ENCODE measurements at regions not wholly inside any gene's neighbourhood (a gene's known extent, or its start where the extent isn't known, plus 50 kb on each side); places are given as distances from the start of the nearest gene placed in this dataset.

DNA sequence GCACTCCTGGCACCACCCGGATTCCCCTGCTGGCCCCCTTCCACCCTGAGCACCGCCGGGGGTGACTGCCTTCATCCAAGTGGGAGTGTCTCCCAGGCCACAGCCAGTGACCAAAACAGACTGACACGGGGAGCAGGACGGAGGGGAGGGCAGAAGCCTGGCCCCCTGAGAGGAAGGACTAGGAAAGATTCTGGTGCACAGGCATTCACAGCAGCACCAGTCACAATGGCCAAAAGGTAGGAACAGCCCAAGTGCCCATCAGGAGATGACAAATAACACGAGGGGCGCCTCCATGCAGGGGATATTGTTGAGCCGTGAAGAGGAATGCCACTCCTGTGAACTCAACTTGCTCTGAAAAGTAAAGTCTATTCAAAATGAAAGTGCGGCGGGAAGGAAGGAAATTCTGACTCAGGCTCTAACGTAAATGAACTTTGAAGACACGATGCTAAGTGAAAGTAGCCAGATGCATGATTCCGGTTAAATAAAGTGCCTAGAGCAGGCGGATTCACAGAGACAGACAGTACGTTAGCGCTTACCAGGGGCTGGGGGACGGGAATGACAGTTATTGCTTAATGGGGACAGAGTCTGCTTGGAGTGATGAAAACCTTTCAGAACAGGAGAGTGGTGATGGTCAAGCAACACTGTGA, 146.1 kb upstream of the NCOR2 start (continued):
- TF ChIP-seq, protein P1, sequence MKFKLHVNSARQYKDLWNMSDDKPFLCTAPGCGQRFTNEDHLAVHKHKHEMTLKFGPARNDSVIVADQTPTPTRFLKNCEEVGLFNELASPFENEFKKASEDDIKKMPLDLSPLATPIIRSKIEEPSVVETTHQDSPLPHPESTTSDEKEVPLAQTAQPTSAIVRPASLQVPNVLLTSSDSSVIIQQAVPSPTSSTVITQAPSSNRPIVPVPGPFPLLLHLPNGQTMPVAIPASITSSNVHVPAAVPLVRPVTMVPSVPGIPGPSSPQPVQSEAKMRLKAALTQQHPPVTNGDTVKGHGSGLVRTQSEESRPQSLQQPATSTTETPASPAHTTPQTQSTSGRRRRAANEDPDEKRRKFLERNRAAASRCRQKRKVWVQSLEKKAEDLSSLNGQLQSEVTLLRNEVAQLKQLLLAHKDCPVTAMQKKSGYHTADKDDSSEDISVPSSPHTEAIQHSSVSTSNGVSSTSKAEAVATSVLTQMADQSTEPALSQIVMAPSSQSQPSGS (IDR thresholded peaks at IDR 0.05; ENCODE audit: low read length), result peak; percentile 92
- TF ChIP-seq TCF12 (IDR thresholded peaks at IDR 0.05; ENCODE audit: low read depth, low read length) (peak; percentile 72; the same call in 1 of the 2 replicates), ZNF384 (IDR thresholded peaks at IDR 0.05; ENCODE audit: borderline replicate concordance, low read depth, low read length) (no peak), EP300 (IDR thresholded peaks at IDR 0.05; ENCODE audit: borderline replicate concordance in 1 of 2, control insufficient read depth in 1 of 2, low read depth in 2 of 2, low read length in 2 of 2) (peak; percentile 94 to 96), RUNX3 (IDR thresholded peaks at IDR 0.05; ENCODE audit: low read length) (peak; percentile 89), NFYA (IDR thresholded peaks at IDR 0.05; ENCODE audit: borderline replicate concordance, low read depth, low read length) (no peak), STAT3 (IDR thresholded peaks at IDR 0.05; ENCODE audit: low read depth, low read length) (peak; percentile 90; the same call in 1 of the 2 replicates), TBL1XR1 (IDR thresholded peaks at IDR 0.05; ENCODE audit: low read depth, low read length) (peak; percentile 91), HDGF (IDR thresholded peaks at IDR 0.05) (0 out of 2 replicates have a peak, but pooled peaks have one; percentile 26), PRDM15 (CRISPR knock-in tag; IDR thresholded peaks at IDR 0.05) (no peak), HCFC1 (IDR thresholded peaks at IDR 0.05; ENCODE audit: low read length) (no peak), EGR1 (IDR thresholded peaks at IDR 0.05; ENCODE audit: borderline replicate concordance in 1 of 2, low read depth in 2 of 2, low read length in 2 of 2) (peak in 1 of 2 experiments; percentile 78; a peak in 2 of 3 replicates), CEBPB (IDR thresholded peaks at IDR 0.05; ENCODE audit: borderline replicate concordance in 1 of 2, low read depth in 2 of 2, low read length in 2 of 2) (peak in 1 of 2 experiments; percentile 84; a peak in 1 of 4 replicates), BCL11A (IDR thresholded peaks at IDR 0.05; ENCODE audit: low read depth, low read length) (peak; percentile 96)
- TF ChIP-seq, protein P2, sequence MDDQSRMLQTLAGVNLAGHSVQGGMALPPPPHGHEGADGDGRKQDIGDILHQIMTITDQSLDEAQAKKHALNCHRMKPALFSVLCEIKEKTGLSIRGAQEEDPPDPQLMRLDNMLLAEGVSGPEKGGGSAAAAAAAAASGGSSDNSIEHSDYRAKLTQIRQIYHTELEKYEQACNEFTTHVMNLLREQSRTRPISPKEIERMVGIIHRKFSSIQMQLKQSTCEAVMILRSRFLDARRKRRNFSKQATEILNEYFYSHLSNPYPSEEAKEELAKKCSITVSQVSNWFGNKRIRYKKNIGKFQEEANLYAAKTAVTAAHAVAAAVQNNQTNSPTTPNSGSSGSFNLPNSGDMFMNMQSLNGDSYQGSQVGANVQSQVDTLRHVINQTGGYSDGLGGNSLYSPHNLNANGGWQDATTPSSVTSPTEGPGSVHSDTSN (IDR thresholded peaks at IDR 0.05; ENCODE audit: insufficient replicate concordance, low read depth, low read length), result peak; percentile 31
- TF ChIP-seq, protein P3, sequence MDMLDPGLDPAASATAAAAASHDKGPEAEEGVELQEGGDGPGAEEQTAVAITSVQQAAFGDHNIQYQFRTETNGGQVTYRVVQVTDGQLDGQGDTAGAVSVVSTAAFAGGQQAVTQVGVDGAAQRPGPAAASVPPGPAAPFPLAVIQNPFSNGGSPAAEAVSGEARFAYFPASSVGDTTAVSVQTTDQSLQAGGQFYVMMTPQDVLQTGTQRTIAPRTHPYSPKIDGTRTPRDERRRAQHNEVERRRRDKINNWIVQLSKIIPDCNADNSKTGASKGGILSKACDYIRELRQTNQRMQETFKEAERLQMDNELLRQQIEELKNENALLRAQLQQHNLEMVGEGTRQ (IDR thresholded peaks at IDR 0.05; ENCODE audit: borderline replicate concordance, low read depth, low read length), result no peak
- TF ChIP-seq, protein P4, sequence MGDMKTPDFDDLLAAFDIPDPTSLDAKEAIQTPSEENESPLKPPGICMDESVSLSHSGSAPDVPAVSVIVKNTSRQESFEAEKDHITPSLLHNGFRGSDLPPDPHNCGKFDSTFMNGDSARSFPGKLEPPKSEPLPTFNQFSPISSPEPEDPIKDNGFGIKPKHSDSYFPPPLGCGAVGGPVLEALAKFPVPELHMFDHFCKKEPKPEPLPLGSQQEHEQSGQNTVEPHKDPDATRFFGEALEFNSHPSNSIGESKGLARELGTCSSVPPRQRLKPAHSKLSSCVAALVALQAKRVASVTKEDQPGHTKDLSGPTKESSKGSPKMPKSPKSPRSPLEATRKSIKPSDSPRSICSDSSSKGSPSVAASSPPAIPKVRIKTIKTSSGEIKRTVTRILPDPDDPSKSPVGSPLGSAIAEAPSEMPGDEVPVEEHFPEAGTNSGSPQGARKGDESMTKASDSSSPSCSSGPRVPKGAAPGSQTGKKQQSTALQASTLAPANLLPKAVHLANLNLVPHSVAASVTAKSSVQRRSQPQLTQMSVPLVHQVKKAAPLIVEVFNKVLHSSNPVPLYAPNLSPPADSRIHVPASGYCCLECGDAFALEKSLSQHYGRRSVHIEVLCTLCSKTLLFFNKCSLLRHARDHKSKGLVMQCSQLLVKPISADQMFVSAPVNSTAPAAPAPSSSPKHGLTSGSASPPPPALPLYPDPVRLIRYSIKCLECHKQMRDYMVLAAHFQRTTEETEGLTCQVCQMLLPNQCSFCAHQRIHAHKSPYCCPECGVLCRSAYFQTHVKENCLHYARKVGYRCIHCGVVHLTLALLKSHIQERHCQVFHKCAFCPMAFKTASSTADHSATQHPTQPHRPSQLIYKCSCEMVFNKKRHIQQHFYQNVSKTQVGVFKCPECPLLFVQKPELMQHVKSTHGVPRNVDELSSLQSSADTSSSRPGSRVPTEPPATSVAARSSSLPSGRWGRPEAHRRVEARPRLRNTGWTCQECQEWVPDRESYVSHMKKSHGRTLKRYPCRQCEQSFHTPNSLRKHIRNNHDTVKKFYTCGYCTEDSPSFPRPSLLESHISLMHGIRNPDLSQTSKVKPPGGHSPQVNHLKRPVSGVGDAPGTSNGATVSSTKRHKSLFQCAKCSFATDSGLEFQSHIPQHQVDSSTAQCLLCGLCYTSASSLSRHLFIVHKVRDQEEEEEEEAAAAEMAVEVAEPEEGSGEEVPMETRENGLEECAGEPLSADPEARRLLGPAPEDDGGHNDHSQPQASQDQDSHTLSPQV (IDR thresholded peaks at IDR 0.05), result no peak
